DOHH2 (cell line): ENCODE measurements at regions not wholly inside any gene's neighbourhood (a gene's known extent, or its start where the extent isn't known, plus 50 kb on each side); places are given as distances from the start of the nearest gene placed in this dataset.

ENCODE experiments used
- CTCF ChIP-seq: fragments of 200-600 bp; sonication (generic); IDR thresholded peaks from one replicate; pipeline ENCODE4 v1.5.1; 2014; ENCODE audit warnings: antibody characterized with exemption, mild to moderate bottlenecking, low read depth, low read length; ENCODE audit not compliant: poor library complexity, severe bottlenecking
- EZH2phosphoT487 ChIP-seq: fragments of 200-600 bp; sonication (generic); IDR thresholded peaks from 2 replicates; pipeline ENCODE4 v1.6.1; 2017; ENCODE audit warnings: borderline replicate concordance, mild to moderate bottlenecking, antibody characterized with exemption, low read length, moderate library complexity, mixed read lengths

- TF ChIP-seq CTCF (no peak), EZH2phosphoT487 (no peak)
Measured at GRCh38 chr6:148137652-148138051, 205.0 kb upstream of the SASH1 start.
